HG02981 (cell line): ENCODE measurements at regions not wholly inside any gene's neighbourhood (a gene's known extent, or its start where the extent isn't known, plus 50 kb on each side); places are given as distances from the start of the nearest gene placed in this dataset.

Experiments
- ATAC-seq: cut with Tn5 transposase; IDR thresholded peaks from one replicate; pipeline ENCODE4 v1.9.1; 2021; ENCODE audit warnings: mild to moderate bottlenecking, moderate library complexity; ENCODE audit not compliant: unreplicated experiment

- no peak for ATAC-seq
Observed at GRCh38 chr3:13266005-13266404, 154.1 kb downstream of the NUP210 start.

- no peak for ATAC-seq
Observed at GRCh38 chr3:13265507-13265906, 154.6 kb downstream of the NUP210 start.

- no peak for ATAC-seq
Observed at GRCh38 chr3:13265016-13265415, 155.1 kb downstream of the NUP210 start.

- ATAC-seq = no peak
Observed at GRCh38 chr3:13264468-13264795, 155.7 kb downstream of the NUP210 start.

- no peak for ATAC-seq
Observed at GRCh38 chr3:13263770-13264467, 156.2 kb downstream of the NUP210 start.

GRCh38 chr3:13262493-13263211 lies 157.5 kb downstream of the NUP210 start:
- peak; percentile 54 for ATAC-seq

- no peak for ATAC-seq
Observed at GRCh38 chr3:13261892-13262291, 158.2 kb downstream of the NUP210 start.

GRCh38 chr3:13261104-13261830 lies 158.9 kb downstream of the NUP210 start:
- ATAC-seq = no peak

- no peak for ATAC-seq
Observed at GRCh38 chr3:13260259-13261103, 159.6 kb downstream of the NUP210 start.

GRCh38 chr3:13259831-13260230 lies 160.3 kb downstream of the NUP210 start:
- no peak for ATAC-seq

GRCh38 chr3:13258986-13259514 lies 161.1 kb downstream of the NUP210 start:
- no peak for ATAC-seq

- no peak for ATAC-seq
Observed at GRCh38 chr3:13258280-13258679, 161.8 kb downstream of the NUP210 start.

GRCh38 chr3:13257666-13258065 lies 162.5 kb downstream of the NUP210 start:
- no peak for ATAC-seq

GRCh38 chr3:13256845-13257244 lies 163.3 kb downstream of the NUP210 start:
- no peak for ATAC-seq

- ATAC-seq = no peak
Observed at GRCh38 chr3:13254028-13254951, 165.8 kb downstream of the NUP210 start.

GRCh38 chr3:13253208-13253937 lies 166.7 kb downstream of the NUP210 start:
- ATAC-seq = no peak

GRCh38 chr3:13252207-13252606 lies 167.9 kb downstream of the NUP210 start:
- no peak for ATAC-seq

GRCh38 chr3:13251166-13251903 lies 168.8 kb downstream of the NUP210 start:
- ATAC-seq = no peak
